ENCODE measurements at regions not wholly inside any gene's neighbourhood (a gene's known extent, or its start where the extent isn't known, plus 50 kb on each side); places are given as distances from the start of the nearest gene placed in this dataset.

DNA sequence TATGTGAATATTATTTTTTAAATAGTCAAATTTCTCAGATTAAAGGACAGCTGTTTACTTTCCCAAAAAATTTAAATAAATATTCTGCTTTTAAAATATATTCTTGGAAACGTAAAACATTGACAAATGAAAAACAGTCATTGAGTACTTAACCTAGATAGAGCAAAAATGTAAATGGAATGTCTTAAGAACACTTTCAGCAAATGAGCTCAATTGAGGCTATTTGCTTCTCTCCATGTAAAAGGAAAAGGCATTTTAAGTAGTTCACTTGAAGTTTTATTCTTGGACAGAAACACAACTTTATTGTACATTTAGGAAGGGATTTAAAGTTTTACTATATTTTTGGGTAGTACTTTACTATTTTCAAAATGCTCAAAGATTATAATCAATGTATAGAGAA lies 983.6 kb upstream of the TYRP1 start:
- TF ChIP-seq, protein P1, sequence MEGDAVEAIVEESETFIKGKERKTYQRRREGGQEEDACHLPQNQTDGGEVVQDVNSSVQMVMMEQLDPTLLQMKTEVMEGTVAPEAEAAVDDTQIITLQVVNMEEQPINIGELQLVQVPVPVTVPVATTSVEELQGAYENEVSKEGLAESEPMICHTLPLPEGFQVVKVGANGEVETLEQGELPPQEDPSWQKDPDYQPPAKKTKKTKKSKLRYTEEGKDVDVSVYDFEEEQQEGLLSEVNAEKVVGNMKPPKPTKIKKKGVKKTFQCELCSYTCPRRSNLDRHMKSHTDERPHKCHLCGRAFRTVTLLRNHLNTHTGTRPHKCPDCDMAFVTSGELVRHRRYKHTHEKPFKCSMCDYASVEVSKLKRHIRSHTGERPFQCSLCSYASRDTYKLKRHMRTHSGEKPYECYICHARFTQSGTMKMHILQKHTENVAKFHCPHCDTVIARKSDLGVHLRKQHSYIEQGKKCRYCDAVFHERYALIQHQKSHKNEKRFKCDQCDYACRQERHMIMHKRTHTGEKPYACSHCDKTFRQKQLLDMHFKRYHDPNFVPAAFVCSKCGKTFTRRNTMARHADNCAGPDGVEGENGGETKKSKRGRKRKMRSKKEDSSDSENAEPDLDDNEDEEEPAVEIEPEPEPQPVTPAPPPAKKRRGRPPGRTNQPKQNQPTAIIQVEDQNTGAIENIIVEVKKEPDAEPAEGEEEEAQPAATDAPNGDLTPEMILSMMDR (IDR thresholded peaks at IDR 0.05; ENCODE audit: low read depth, low read length): no peak
- no peak for DNase-seq (ENCODE audit: extremely low read depth, low read depth)

DNA sequence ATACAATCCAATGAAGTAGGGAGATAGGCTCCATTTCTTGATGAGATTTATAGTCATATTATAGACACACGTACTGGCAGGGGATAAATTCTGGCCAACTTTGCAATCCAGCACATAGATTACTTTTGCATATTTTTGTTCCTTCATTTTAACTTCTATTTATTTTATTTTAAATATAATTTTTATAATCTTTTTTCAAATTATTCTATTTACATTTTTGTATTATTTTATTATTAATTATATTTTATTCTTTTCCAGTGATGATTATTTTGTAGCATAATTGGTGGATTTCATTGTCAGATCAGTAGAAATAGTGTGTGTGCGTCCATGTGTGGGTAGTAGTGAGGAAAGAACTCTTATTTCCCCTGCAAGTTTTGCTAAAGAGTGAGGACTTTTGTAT lies 980.1 kb upstream of the TYRP1 start:
- no peak for DNase-seq (ENCODE audit: extremely low read depth, low read depth)
- TF ChIP-seq, protein P1 (IDR thresholded peaks at IDR 0.05; ENCODE audit: low read depth, low read length): no peak

DNA sequence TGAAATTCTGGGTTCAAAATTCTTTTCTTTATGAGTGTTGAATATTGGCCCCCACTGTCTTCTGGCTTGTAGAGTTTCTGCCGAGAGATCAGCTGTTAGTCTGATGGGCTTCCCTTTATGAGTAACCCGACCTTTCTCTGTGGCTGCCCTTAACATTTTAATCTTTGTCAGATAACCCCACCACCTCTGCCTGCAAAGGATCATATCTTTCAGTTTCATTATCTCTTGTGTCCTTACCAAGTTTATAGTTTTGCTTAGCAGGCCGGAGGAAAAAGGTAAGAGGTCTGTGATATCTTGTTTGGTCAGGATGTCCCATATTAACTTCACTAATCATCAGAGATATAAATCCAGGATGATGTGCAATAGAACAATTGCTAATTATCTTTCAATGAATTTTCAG lies 970.2 kb upstream of the TYRP1 start:
- DNase-seq (ENCODE audit: extremely low read depth, low read depth): no peak
- TF ChIP-seq, protein P1 (IDR thresholded peaks at IDR 0.05; ENCODE audit: low read depth, low read length): no peak

DNA sequence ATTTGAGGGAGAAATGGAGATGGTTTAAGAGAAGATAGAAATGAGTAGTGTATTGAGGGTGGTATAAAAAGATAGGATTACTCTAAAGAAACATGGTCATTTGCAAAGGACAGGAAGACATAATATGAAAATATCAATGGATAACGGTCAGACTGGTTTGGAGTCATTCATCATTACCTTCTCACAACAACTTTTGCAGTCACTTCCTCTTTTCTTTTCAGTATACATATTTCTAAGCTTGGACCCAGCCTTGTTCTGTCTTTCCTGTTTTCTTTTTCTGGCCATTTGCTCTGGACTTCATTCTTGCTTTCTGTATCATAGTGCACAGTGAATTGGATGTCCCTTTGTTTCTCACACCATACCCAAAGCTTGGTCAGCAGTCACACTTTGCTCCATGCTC lies 966.5 kb upstream of the TYRP1 start:
- DNase-seq (ENCODE audit: extremely low read depth, low read depth): no peak

DNA sequence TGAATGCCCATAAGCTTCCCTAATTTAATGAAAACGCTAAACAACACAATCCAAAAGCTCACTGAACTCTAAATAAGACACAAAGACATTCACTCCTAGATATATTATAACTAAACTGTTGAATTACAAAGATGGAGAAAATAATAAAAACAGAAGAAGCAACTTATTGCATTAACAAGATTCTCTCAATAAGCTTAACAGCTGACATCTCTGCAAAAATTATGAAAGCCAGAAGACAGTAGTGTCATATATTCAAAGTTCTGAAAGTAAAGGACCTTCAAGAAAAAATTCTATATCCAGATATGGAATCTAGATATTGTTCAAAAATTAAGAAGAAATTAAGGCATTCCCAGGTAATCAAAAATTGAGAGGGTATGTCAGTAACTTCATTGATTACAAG lies 957.8 kb upstream of the TYRP1 start:
- DNase-seq (ENCODE audit: extremely low read depth, low read depth): no peak
- TF ChIP-seq, protein P1 (IDR thresholded peaks at IDR 0.05; ENCODE audit: low read depth, low read length): no peak

More for the DNA sequence above, 966.5 kb upstream of the TYRP1 start:
- TF ChIP-seq, protein P1 (IDR thresholded peaks at IDR 0.05; ENCODE audit: low read depth, low read length): no peak

DNA sequence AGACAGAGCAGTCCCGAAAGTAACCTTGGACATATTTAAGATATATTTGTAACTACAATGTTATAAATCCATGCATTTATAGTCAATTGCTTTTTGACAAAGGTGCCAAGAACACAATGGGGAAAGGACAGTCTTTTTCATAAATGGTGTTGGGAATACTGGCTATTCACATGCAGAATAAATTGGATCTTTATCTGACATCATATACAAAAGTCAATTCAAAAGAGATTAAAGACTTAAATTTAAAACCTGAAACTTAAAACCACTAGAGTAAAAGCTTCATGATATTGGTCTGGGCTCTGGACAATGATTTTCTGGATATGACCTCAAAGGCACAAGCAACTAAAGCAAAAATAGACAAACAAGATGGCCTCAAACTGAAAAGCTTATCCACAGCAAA lies 950.7 kb upstream of the TYRP1 start:
- TF ChIP-seq, protein P1 (IDR thresholded peaks at IDR 0.05; ENCODE audit: low read depth, low read length): no peak
- DNase-seq (ENCODE audit: extremely low read depth, low read depth): no peak

DNA sequence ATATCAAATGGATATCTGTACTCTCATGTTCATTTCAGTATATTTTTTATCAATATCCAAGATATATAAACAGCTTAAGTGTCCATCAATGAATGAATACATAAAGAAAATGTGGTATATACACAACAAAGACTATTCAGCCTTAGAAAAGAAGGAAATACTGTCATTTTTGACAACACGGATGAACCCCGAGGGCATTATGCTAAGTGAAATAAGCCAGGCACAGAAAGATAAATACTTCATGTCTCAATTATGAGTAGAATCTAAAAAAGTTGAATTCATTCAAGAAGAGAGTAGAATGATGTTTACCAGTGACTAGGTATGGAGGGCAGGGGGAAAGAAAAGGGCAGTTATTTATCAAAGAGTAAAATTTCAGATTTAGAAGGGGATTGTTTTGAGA lies 949.8 kb upstream of the TYRP1 start:
- TF ChIP-seq, protein P1 (IDR thresholded peaks at IDR 0.05; ENCODE audit: low read depth, low read length): no peak
- no peak for DNase-seq (ENCODE audit: extremely low read depth, low read depth)

Data from AG09319 (cell line).